HG02981 (cell line): ENCODE measurements at regions not wholly inside any gene's neighbourhood (a gene's known extent, or its start where the extent isn't known, plus 50 kb on each side); places are given as distances from the start of the nearest gene placed in this dataset.
"Not testable (repeated sequence)": the region's sequence is repeated elsewhere in the genome, so short reads cannot be mapped to it uniquely, and the experiment has no call there.

ENCODE experiments used
- ATAC-seq: cut with Tn5 transposase; IDR thresholded peaks from one replicate; pipeline ENCODE4 v1.9.1; 2021; ENCODE audit warnings: mild to moderate bottlenecking, moderate library complexity; ENCODE audit not compliant: unreplicated experiment

DNA sequence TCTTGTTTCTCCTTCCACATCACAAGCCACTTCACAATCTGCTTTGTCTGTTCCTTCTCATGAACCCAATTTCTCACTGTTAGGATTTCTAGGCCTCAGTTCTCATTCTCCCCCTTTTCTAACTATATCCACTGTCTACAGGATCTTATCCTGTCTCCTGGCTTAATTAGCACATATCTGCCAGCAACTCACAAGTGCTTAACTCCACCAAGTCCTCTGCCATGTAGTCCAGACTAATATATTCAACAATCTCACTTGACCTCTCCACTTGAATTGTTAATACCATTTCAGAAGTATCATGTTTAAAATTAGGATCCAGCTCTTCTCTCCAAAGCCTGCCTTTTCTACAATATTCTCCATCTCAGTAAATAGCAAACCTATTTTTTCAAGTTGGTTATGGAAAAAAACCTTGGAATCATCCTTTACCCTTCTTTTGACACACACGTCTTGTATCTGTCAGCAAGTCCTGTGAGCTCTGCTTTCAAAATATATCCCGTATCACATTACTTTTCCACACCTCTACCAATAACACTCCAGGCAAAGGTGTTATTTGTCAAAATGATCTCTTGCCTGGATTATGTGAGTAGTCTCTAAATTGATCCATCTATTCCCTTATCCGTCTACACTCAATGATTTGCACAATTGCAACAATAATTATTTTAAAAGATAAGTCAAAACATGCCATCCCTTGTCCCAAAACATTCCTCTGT is 127.2 kb upstream of the SLIT2 start:
- ATAC-seq: no peak

DNA sequence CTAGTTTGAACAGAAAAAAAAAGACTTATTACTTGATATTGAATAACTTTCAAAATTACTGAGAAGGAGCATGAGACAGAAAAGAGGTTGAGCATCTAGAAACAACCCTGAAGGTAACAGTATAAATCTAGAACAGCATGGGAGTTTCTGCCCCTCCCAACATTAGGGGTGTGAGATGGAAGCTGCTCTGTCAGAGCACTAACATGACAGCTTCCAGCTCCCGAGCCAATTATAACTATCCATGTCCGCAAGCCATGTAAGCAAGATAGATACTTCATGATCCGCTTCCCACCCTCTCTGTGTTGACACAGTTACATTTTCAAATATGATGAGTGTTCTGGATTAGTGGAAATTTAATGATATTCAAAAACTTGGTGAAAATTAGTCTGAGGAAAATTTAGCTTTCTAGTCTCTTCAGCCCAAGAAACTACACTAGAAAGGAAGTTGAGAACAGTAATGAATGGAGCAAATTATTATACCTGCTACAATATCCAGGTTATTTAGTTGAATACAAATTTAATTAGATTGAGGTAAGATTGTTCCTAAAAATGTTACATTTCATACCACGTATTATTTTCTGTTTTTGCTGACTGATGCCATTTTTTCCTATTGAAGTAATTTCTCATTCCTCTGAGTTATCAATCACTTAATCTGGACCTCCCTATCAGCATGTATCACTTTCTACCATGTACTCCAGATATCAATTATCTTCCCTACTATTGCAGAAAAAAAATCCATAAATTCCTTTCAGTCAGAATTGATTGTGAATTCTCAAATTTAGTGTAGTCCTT is 129.3 kb upstream of the SLIT2 start:
- ATAC-seq: no peak

DNA sequence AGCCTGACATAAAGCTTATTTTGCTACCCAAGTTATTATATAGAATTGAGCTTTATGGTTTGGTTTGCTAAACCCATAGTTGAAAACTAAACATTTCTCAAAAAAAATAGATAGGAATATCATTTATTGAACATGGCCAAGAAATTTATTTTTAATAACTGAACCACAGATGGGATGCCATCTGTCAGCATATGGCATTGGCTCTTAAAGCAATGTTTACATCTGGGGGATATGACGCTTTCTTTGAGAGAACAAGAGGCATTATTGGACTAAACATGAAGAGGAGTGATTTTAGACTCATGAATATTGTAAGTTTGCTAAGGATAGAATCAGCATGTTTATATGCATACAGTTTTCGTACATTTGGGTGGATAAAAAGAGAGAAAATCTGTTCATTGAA is 132.6 kb upstream of the SLIT2 start:
- ATAC-seq: no peak

DNA sequence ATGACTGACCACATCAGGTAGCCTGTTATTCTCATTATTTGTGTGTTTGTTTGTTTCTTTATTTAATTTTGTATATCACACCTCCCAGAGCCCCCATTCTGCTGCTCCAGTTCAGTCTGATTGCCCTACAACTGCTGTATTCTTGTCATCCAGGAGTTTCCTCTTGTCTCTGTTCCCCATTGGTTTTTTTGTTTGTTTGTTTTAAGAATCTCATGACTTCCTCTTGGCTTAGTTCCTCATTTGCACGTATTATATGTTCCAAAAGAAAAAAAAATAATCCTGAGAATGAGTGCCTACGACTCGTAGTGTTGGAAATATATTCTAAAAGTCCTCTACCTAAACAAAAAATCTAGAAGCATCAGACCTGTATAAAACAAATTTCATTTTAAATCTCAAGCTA is 142.3 kb upstream of the SLIT2 start:
- ATAC-seq: no peak

DNA sequence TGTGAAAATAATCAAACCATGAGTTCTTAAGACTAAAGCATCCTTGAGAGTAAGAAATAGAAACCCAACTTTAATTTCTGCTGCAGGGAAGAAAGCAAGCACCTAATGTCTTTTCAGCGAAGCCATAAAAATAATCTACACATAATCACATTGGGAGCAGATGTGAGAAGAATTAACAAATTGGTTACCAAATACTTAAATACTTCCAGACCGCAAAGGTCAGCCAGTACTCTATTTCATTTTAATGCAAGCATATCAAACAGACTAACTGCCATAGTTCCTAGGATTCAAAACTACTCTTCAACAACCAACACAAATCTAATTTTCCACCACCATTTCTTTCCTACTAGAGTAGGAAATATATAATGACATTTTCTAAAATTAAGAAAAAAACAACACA is 144.8 kb upstream of the SLIT2 start:
- ATAC-seq: no peak

DNA sequence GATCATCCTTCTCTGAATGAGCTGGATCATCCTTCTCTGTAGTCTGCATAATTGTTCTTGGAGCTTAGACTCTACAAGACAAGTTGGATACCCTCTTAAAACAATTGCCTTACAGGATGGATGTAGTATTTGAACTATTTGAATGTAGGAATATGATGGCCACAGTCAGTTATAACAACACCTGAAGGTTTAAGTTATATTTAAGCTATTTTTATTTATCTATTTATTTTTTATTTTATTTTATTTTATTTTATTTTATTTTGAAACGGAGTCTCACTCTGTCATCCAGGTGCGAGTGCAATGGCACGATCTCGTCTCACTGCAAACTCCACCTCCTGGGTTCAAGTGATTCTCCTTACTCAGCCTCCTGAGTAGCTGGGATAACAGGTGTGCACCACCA is 149.9 kb upstream of the SLIT2 start:
- ATAC-seq: no peak

DNA sequence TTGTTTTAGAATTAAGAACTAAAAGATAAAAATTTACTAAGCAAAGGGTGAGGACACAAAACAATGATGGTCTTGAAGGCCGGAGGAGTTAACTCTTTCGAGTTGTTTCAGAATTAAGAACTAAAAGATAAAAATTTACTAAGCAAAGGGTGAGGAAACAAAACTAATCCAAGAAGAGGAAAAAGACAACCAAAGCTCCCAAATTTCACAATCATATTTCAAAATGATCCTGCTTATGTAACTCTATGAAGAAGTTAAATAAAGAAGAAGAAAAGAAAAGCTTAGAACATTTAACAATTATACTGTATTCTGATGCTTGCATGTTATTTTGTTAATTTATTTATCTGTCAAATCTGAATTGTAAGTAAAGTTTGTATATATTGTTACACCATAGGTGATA is 154.8 kb upstream of the SLIT2 start:
- ATAC-seq: no peak

DNA sequence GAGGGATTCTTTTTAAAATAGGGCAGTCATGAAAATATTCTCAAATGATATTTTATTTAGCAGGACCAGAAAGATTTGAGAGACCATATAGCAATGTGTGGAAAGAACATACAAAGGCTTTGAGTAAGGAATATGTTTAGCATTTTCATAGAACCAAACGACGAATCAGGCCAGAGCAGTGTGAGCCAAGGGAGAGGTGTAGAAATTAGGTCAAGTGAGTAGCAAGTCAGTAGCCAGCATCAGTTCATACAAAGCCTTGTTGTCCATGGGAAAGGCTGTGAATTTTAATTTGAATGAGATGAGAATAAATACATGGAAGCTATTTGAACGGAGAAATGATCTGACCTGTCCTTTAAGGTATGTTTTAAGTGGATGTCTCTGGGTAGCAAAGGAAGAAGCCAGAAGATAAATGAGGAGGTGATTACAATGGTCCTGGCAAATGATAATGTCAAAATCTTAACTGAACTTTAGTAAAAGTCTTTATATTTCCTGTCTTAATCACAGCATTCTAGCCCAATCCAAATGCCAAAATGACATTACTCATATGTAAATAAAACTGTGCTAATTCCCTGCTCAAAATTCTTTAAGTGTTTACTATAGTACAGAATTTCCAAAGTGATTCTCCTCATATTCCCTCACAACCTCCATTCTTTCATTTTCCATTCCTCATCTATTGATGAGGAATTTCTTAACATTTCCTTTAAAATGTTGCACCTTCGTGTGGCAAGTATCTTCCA is 155.7 kb upstream of the SLIT2 start:
- ATAC-seq: no peak

DNA sequence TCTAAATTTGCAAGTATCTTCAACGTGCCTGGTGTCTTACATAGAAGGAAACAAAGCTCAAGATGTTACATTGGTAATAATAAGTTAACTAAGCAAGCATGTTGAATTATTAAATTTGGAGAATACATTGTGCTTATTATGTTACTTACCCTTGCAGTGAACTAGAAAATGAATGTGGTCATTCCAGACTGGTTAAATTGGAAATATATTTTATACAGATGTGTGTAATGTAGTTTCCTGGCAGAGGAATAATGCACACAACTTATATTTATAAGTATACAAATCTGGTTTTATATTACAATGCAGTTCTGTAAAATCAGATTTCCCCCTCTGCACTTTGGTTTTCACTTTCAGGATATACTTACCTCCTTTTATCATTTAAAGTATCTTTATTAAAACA is 159.9 kb upstream of the SLIT2 start:
- no peak for ATAC-seq

DNA sequence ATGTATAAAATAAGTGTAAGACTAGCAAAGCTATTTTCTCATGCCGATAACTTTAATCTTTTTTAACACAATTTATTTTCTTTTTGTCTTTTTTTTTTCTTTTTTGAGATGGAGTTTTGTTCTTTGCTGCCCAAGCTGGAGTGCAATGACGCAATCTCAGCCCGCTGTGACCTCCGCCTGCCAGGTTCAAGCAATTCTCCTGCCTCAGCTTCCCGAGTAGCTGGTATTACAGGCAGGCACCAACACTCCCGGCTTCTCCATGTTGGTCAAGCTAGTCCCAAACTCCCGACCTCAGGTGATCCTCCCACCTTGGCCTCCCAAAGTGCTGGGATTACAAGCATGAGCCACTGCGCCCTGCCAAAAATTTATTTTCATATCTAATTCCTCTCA is 164.2 kb upstream of the SLIT2 start:
- ATAC-seq: no peak

DNA sequence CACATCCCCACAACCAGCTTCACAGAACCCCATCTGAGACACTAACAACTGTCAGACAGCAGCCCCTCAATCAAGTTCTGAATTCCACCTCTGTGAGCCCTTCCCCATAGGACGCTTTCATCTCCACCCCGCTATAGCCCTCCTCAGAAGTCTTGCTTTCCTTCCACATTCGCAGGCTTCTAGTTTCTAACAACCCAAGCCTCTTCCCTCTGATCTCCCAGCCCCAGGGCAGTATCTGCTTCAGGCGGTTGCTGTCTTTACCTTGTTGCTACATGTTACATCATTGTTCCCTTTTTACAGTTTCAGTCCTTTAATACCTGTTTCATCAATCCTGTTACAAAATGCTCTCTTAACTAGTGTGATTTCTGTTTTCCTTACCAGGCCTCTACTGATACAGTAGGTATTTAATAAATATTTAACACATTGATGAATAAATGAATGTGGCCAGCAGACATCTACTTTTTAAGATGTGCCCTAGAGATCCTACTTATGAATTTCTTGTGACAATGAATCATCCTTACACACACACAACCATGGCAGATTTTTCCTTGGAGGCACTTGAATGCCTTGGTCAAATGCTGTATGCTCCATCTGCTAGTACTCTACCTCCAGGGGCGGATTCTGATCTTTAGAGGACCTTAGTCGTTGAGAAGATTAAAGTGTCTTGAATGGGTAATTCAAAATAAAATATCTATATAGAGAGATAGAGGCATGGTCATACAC is 164.7 kb upstream of the SLIT2 start:
- no peak for ATAC-seq

DNA sequence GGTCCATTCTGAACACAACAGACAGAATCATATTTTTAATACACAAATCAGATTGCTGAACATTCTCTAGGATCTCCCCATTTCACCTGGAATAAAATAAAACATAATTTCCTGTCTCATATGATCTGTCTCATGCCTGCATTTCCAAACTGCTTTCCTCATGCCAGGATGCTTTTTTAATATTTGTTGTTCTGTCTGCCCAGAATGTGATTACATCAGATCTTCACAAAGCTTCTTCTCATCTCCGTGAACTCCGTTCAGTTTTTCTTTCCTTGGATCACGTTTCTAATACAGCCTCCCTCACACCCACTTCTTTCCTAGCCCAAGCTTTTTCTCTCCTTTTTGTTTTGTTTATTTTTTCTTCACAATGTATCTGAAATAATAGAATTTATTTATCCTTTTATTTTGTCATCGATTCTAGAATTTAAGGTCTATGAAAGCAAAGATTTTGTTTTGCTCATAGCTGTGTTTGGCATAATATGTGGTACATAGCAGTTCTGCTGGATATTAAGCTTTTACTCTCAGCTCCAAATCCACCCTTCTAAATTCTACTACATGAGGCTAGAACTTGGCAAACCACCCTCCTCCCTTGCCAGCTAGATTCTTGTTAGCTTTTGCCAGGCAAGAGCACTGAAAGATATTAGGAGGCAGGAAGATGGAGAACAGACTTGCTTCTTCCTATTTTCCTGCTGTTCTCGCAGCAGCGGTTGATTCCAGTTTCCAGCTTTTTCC is 165.5 kb upstream of the SLIT2 start:
- no peak for ATAC-seq

DNA sequence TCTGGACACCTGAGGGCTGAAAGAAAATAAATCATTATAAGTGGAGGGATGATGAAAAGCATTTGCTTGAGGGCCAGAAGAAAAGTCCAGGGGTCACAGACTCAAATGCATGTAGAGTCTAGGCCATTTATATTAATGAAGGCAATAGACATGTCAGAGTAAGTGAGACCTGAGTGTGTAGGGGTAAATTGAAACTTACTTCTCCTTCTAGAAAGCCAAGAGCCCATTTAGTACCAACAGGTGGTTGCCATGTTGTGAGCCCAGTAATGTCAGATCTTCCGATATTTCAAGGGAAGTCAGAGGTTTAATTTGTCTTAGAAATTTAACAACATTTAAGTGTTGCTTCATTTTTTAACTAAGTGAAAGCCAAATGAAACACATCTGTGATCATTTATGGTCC is 166.1 kb upstream of the SLIT2 start:
- no peak for ATAC-seq

DNA sequence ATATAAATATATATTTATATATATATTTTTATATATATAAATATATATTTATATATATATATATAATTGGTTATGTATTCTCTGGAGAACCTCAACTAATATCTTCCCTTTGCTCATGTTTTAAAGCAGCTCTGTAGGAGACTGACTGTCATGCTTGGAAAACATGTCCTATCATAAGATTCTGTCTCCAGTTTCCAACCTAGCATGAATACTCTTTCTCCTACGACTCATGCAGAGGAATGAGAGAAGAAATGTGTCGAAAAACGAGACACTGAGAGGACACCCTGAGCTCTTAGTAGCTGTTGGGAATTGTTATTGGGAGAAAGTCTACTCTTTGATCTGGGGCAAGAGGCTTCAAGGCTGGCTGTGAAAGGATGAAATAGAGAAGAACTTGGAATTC is 166.5 kb upstream of the SLIT2 start:
- no peak for ATAC-seq

DNA sequence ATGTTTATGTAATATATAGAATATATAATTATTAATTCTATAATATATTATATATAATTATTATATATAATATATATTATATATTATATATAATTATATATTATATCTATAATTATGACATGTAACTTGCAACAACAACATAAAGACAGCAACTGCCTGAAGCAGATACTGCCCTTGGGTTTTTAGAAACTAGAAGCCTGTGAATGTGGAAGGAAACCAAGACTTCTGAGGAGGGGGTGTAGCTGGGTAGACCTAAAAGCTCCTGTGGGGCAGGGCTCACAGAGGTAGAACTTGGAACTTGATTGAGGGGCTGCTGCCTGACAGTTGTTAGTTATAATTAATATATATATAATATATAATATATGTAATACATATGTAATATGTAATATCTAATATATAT is 167.2 kb upstream of the SLIT2 start:
- no peak for ATAC-seq

DNA sequence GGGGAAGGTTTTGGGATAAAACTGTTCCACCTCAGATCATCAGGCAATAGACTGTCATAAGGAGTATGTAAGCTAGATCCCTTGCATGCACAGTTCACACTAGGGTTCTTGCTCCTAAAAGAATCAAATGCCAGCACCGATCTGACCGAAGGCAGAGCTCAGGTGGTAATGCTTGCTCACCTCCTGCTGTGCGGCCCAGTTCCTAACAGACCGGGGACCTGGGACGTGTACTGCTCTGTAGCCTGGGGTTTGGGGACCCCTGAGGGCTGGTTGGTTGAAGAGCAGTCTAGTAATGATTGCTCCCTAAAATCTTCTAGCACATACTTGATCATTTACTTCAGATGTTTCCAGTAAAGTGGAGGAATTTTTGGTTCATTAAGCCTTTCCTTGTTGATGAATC is 173.1 kb upstream of the SLIT2 start:
- no peak for ATAC-seq

DNA sequence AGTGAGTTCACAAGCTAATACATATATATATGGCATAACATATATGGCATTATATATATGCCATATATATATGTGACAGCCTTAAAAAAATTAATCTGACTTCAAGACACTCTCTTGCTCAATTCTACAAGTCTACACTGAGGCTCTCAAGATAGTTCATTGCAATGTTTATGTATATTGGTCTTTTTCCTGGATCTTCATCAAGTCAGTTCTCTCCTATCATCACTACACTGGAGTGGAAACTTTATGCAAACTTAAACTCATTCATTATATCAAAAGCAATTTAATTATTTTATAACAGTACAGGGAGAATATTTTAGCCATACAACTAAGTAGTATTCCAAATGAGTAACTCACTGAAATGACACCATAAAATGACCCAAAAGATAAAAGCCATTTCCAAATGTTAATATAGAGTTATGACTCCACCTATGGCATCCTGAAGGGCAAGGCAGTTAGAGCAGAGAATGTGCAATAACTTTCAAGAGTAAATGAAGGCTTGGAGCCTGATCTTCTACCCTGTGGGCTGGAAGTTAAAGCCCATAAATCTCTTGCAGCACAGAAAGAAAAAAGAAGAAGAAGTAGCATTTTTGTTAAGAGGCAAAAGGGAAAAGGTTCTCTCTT is 176.3 kb upstream of the SLIT2 start:
- no peak for ATAC-seq

DNA sequence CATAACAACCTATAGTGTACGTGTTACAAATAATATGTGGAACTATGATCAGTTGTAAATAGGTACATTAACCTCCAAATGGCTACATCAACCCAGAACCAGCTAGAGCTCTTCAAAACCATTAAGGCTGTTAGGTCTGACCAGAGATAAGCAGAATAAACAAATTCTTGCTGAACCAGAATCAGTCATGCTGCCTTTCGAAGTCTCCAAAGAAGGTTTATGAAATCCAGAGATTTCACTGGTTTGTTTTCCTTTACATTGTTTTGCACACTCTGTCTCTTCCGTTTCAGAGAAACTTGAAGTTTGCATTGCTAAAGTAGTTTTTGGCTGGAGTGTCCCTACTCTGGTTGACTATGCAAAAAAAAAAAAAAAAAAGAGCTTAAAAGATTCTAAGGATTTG is 177.3 kb upstream of the SLIT2 start:
- no peak for ATAC-seq

DNA sequence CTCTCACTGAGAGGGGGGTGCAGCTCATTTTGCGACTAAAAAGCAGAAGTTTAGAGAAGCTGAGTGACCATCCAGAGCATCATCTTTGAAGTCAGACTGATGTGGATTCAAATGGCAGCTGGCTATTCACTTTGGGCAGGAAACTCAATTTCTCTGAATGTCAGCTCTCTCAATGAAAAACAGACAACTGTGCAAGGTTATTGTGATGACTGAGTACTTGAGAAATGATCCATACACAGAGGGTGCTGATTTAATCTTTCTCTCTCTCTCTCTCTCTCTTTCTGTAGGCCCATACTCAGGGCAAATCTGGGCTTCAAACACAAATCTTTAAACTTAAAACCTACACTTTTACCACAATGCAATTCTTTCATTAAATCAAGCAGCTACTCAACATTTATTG is 185.8 kb upstream of the SLIT2 start:
- ATAC-seq: no peak

DNA sequence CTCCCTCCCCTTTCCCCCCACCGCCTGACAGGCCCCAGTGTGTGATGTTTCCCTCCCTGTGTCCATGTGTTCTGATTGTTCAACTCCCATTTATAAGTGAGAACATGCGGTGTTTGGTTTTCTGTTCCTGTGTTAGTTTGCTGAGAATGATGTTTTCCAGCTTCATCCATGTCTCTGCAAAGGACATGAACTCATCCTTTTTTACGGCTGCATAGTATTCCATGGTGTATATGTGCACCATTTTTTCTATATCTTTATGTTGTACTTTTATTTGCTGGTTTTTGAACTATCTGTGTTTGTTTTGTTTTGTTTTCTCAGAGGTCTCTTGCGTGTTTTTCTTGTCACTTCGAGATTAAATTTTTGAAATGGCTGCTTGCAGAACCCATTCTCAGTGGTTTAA is 188.8 kb upstream of the SLIT2 start:
- not testable (repeated sequence) for ATAC-seq
